ENCODE measurements at regions not wholly inside any gene's neighbourhood (a gene's known extent, or its start where the extent isn't known, plus 50 kb on each side); places are given as distances from the start of the nearest gene placed in this dataset.

GRCh38 chr16:87186876-87187533 lies 130.2 kb downstream of the C16orf95 start:
- no peaks in the 10 kb centered on the region for H3K27me3 Mint-ChIP-seq

GRCh38 chr16:87188104-87188503 lies 129.1 kb downstream of the C16orf95 start:
- Mint-ChIP-seq H3K9me3 (peaks cover 6% of the 10 kb centered on the region), H3K27me3 (no peaks in the 10 kb centered on the region), H3K27ac (no peak overlapping the region), H3K36me3 (ENCODE audit: low read depth) (no peaks in the 10 kb centered on the region), H3K4me3 (no peak overlapping the region), H3K4me1 (no peaks in the 10 kb centered on the region)
- TF ChIP-seq CTCF (IDR thresholded peaks at IDR 0.05), result no peak
- no peak for DNase-seq
- no peak for ATAC-seq (ENCODE audit: low read depth)
- ChIA-PET CTCF (no interaction called here), POLR2A (no interaction called here)
- intact Hi-C loops (cut with micrococcal nuclease), result no loop called here

More at GRCh38 chr16:87186876-87187533, 130.2 kb downstream of the C16orf95 start:
- no peak overlapping the region for H3K4me3 Mint-ChIP-seq
- no peaks in the 10 kb centered on the region for H3K36me3 Mint-ChIP-seq (ENCODE audit: low read depth)
- POLR2A ChIA-PET, result no interaction called here
- intact Hi-C loops (cut with micrococcal nuclease), result no loop called here
- no peak overlapping the region for H3K27ac Mint-ChIP-seq
- CTCF ChIA-PET, result no interaction called here
- ATAC-seq (ENCODE audit: low read depth), result no peak
- no peak for DNase-seq
- no peak for TF ChIP-seq CTCF (IDR thresholded peaks at IDR 0.05)
- no peaks in the 10 kb centered on the region for H3K4me1 Mint-ChIP-seq
- H3K9me3 Mint-ChIP-seq, result peaks cover 6% of the 10 kb centered on the region

- Mint-ChIP-seq H3K27ac (no peak overlapping the region), H3K9me3 (peaks cover 6% of the 10 kb centered on the region), H3K4me3 (no peak overlapping the region), H3K36me3 (ENCODE audit: low read depth) (no peaks in the 10 kb centered on the region), H3K4me1 (no peaks in the 10 kb centered on the region), H3K27me3 (no peaks in the 10 kb centered on the region)
- POLR2A ChIA-PET, result no interaction called here
- DNase-seq (no peak), ATAC-seq (ENCODE audit: low read depth) (no peak)
- TF ChIP-seq CTCF (IDR thresholded peaks at IDR 0.05), result no peak
- intact Hi-C loops (cut with micrococcal nuclease), result no loop called here
- CTCF ChIA-PET, result no interaction called here
These were observed 127.8 kb downstream of the C16orf95 start for GRCh38 chr16:87189426-87189825.

- Mint-ChIP-seq H3K4me3 (no peak overlapping the region), H3K9me3 (peaks cover 6% of the 10 kb centered on the region)
- CTCF ChIA-PET, result no interaction called here
These were observed 126.6 kb downstream of the C16orf95 start for GRCh38 chr16:87190288-87191230.

More at GRCh38 chr16:87190288-87191230, 126.6 kb downstream of the C16orf95 start:
- Mint-ChIP-seq H3K27ac (no peak overlapping the region), H3K27me3 (no peaks in the 10 kb centered on the region), H3K36me3 (ENCODE audit: low read depth) (no peaks in the 10 kb centered on the region), H3K4me1 (no peaks in the 10 kb centered on the region)
- POLR2A ChIA-PET, result no interaction called here
- ATAC-seq (ENCODE audit: low read depth), result no peak
- intact Hi-C loops (cut with micrococcal nuclease), result no loop called here
- no peak for TF ChIP-seq CTCF (IDR thresholded peaks at IDR 0.05)
- no peak for DNase-seq

Measured in activated B cell treated with CpG ODN at 0.5 μM for 24 hours (primary cell).